ENCODE measurements at regions not wholly inside any gene's neighbourhood (a gene's known extent, or its start where the extent isn't known, plus 50 kb on each side); places are given as distances from the start of the nearest gene placed in this dataset.
"Not testable (repeated sequence)": the region's sequence is repeated elsewhere in the genome, so short reads cannot be mapped to it uniquely, and the experiment has no call there.

DNA sequence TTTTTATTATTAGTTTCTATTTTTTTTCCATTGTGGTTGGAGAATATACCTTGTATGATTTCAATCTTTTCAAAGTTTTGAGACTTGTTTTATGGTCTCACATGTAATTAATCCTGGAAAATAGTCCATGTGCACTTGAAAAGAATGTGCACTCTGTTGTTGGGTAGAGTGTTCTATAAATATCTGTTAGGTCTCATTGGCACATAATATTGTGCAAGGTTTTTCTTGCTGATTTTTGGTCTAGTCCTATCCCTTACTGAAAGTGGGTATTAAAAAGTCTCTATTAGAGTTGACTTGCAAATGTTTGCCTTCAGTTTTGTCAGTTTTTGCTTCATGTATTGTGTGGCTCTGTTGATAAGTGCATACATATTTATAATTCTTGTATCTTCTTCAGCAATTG is 231.5 kb upstream of the FOLH1 start:
- TF ChIP-seq POLR2AphosphoS5 (IDR thresholded peaks at IDR 0.05; ENCODE audit: low read depth); EZH2 (IDR thresholded peaks at IDR 0.05; ENCODE audit: low read depth, unreplicated experiment): not testable (repeated sequence)
- TF ChIP-seq, protein P1, sequence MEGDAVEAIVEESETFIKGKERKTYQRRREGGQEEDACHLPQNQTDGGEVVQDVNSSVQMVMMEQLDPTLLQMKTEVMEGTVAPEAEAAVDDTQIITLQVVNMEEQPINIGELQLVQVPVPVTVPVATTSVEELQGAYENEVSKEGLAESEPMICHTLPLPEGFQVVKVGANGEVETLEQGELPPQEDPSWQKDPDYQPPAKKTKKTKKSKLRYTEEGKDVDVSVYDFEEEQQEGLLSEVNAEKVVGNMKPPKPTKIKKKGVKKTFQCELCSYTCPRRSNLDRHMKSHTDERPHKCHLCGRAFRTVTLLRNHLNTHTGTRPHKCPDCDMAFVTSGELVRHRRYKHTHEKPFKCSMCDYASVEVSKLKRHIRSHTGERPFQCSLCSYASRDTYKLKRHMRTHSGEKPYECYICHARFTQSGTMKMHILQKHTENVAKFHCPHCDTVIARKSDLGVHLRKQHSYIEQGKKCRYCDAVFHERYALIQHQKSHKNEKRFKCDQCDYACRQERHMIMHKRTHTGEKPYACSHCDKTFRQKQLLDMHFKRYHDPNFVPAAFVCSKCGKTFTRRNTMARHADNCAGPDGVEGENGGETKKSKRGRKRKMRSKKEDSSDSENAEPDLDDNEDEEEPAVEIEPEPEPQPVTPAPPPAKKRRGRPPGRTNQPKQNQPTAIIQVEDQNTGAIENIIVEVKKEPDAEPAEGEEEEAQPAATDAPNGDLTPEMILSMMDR (conservative IDR thresholded peaks at IDR 0.05; ENCODE audit: low read depth in 2 of 2), result not testable (repeated sequence)
